ENCODE measurements at regions not wholly inside any gene's neighbourhood (a gene's known extent, or its start where the extent isn't known, plus 50 kb on each side); places are given as distances from the start of the nearest gene placed in this dataset.

- TF ChIP-seq CTCF (IDR thresholded peaks at IDR 0.05) (no peak), ZFX (IDR thresholded peaks at IDR 0.05; ENCODE audit: borderline replicate concordance) (no peak)
Observed at GRCh38 chr9:32704343-32704742, 68.9 kb upstream of the TAF1L start.
